DMS79 treated with DMSO at 0.1 percent for 48 hours (cell line): ENCODE measurements at regions not wholly inside any gene's neighbourhood (a gene's known extent, or its start where the extent isn't known, plus 50 kb on each side); places are given as distances from the start of the nearest gene placed in this dataset.

Source experiments
- DNase-seq: peaks from one replicate; lab custom pipeline; 2025; lab: John Stamatoyannopoulos, UW

DNA sequence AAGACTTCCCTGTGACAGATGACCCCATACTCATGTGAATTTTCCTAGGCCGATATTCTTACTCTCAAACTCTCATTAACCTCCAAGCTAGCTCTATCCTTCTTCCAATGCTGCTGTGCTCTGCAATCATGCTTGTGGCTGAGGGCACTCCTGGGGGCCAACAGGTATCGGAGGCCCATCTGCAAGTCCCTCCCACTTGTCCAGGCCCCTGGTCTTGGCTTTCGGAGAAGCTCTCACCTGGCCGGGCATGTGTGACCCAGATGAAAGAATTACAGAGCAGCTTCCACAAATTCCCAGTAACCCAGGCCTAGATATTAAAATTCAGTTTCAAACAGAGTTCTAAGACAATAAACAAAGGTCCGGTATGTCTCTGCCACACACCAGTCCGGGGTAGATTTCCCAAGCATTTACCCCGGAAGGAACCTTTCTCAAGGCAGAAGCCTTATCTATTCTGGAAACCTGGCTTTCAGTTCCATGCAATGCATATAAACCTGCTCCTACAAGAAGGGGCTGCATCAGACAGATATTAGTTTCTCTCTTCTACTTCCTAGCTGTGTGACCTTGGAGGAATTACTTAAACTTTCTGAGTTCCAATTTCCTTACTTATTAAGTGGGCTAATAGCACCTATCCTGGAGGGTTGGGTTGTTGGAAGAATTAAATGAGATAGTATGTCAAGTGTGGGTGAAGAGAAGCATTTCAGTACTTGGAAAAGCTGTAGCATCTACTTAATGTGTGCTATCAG is 270.8 kb downstream of the PTTG2 start:
- DNase-seq = no peak

DNA sequence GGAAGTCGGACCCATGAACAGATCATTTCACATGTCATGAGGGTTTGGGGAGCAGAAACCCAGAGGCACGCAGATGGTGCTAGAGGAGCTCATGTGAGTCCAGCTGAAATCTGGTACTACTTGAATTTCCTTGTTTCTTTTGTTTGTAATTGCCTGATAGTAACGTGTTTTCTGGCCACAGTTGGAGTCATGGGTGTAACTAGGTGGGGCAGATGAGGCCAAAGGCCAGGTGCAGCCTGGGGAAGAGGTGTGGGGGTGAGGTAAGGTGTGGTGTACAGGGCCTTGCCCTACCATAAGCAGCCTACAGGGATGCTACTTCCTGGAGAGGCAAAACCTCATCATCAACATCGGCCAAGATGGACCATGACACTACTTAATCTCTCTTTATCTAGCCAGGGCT is 271.4 kb downstream of the PTTG2 start:
- no peak for DNase-seq

DNA sequence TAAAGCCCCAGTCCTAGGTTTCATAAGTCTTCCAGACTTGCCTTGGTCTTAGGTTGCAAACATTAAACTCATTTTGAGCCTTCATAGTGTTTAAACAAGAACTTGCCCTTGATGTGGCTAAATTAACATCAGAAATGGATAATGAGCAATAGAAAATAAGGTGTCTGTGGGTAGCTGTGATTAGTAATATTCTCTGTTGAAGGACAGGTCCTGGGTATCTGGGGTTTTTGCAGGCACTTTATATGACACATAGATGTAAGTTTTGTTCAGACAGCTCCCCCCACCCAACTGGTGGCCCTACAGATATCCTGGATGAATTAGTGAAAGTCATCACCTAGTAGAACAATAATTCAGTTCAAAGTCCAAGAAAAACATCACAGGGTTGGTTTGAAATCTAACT is 272.5 kb downstream of the PTTG2 start:
- DNase-seq = no peak

DNA sequence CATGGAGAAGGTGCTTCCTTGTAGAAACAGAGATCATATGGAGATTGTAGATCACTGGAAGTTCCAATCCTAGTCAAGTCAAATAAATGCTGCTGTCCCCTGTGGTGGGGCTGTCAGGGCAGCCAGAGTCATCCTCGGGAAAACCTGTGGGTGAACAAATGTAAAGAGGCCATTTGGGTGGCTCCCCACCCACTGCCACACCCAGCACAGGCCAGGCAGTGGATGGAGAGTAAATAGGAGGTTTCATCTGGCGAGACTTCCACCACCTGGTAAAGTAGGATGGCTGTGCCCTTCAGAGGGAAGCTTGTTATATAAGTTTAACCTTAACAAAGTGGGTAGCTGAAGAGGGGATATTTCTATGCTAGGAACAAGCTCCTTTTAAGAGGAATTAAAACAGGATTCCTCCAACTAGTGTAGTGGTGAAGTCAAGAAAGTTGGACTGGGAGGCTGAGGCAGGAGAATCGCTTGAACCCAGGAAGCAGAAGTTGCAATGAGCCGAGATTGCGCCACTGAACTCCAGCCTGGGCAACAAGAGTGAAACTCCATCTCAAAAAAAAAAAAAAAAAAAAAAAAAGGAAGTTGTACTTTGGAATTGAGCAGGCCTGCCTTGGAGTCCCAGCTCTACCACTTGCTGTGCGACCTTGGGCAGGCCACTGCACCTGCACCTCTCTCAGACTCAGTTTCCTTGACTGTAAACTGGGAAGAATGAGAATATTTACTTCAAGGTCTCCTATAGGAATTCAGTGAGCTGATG is 273.7 kb downstream of the PTTG2 start:
- no peak for DNase-seq

DNA sequence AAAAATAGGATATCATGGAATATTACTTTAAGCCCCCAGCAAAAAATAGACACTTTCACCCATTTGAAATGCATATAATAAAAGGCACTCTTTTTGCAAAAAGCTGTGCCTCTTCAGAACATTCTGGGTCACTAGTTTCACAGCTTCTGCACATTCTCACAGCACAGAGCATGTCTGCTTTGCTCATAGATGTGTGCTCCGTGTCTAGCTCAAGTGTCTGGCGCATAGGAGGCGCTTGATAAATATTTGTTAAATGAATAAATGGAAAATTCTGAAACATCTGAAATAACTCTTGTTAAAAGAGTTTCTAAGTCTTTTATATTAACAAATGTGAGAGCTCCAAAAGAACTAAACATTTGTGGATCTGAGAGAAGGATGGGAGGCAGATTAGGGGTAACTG is 275.2 kb downstream of the PTTG2 start:
- no peak for DNase-seq

DNA sequence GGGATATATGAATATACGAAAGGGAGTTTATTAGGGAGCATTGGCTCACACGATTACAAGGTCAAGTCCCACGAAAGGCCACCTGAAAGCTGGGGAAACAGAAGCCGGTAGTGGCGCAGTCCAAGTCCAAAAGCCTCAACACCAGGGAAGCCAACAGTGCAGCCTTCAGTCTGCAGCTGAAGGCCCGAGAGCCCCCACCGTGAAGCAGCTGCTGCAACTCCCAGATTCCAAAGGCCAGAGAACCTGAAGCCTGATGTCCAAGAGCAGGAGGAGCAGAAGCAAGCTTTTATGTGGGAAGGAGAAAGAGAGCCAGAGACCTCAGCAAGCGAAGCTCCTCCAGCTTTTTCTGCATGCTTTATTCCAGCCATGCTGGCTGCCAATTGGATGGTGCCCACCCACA is 275.8 kb downstream of the PTTG2 start:
- no peak for DNase-seq

DNA sequence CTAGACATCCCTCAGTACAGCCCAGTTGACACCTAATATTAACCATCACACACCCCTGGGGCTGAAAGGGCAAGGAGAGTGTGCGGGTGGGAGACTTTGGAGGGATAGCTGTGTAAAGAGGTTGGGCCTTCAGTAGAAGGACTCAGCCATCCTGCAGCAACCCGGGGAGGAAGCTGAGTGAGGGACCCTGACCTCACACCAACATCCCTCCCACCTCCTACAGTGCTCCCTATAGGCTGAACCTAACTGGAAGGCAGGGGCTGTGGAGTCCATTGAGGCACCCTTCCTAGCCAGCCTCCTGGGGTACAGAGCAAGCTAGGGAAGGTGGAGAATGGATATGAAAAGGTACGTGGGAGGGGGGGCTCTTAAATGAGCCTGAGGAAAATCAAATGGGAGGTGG is 276.3 kb downstream of the PTTG2 start:
- DNase-seq = no peak

DNA sequence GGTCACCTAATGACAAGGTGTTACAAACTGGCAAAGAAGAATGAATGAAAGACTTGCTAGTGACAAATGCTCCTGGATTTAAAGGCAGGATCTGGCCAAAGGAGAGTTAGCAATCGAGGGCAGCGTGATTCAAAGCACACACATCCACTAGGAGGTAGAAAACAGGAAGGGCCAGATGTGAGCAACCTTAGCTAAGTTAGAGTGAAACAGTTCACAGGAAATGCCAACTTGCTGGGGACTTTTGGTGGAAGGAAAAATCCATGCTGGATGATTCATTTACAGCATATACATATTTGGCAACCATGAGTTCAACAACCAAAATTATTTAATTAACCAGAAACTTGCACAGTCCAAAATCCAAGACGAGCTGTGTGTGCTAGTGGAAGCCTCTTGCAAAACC is 276.9 kb downstream of the PTTG2 start:
- DNase-seq = no peak

DNA sequence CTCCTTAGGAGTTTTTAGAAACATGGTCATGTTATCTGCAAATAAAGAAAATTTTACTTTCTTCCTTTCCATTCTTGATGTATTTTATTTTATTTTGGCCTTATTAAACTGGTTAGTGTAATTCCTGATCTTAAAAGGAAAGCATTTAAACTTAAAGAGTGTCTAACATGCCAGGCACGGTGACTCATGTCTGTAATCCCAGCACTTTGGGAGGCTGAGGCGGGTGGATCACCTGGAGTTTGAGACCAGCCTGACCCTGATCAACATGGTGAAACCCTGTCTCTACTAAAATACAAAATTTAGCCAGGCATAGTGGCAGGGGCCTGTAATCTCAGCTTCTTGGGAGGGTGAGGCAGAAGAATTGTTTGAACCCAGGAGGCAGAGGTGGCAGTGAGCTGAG is 281.3 kb downstream of the PTTG2 start:
- no peak for DNase-seq

DNA sequence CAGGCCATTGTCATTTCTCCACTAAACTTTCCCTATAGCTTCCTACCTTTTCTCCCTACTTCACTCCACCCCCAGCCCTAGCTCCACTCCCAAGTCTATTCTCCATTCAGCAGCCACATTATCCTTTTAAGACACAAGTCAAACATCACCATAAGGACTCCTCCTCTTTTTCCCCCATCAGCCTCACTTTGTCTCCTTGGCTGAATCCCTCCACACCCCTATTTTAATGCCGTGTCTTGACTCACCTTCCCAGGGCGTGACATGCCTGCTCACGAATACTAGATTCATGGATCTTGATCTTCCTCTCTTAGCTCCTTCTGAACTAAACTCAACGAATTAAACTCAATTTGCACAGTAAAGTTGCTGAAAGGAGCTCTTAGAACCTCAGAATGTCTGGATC is 281.9 kb downstream of the PTTG2 start:
- DNase-seq = no peak

DNA sequence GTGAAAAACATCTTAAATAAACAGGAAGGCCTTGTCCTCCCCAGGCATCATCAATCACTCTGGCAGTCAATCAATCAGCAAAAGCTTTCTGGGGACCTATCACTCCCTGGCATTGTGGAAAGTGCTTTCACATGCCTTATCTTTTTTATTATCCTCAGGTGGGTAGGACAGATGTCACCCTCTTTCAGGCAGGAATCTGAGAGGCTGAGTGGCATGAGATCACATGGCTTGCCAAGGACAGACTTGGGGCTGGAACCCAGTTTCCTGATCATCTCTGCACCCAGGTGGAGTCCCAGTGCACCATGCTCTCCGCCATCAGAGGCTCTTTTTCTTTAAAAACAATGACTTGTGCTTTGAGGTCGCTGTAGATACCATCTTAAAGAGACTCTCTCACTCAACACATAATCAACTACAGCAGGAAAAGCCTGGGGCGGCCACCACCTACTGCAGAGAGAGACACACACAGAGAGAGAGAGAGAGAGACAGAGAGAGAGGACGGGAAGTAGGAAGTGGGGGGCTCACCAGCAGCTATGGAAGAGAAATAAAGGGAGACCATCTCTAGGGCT is 282.7 kb downstream of the PTTG2 start:
- no peak for DNase-seq

DNA sequence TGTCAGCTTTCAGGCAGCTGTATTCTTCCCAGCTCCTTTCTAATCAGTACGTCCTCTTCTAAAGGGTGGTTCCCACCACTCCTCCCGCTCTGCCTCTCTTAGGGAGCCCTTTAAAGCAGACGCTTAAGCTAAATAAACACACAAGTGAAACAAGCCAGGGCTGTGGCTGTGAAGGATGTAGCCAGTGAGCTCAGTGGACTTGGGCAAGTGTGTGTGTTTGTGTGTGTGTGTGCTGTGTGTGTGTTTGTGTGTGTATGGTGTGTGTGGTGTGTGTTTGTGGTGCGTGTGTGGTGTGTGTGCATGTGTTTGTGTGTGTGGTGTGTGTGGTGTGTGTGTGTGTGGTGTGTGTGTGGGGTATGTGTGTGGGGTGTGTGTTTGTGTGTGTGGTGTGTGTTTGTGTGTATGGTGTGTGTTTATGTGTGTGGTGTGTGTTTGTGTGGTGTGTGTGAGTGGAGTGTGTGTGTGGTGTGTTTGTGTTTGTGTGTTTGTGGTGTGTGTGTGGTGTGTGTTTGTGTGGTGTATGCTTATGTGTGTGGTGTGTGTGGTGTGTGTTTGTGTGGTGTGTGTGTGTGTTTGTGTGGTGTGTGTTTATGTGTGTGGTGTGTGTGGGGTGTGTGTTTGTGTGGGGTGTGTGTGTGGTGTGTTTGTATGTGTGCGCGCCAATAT is 283.3 kb downstream of the PTTG2 start:
- no peak for DNase-seq

DNA sequence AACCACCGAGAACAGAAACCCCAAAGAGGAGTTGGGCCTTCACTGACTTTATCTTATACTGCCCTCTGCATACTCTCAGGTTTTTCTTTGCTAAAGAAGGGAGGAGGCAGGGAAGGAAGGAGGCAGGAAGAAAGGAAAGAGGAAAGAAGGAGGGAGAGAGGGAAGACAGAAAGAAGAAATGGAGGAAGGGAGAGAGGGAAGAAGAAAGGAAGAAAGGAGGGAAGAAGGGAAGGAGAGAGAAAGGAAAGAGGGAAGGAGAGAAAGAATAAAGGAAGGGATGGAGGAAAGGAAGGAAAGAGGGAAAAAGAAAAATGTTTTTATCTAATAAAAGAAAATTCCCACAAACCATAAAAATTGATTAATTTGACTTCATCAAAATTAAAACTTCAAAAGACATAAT is 294.6 kb downstream of the PTTG2 start:
- DNase-seq = no peak

DNA sequence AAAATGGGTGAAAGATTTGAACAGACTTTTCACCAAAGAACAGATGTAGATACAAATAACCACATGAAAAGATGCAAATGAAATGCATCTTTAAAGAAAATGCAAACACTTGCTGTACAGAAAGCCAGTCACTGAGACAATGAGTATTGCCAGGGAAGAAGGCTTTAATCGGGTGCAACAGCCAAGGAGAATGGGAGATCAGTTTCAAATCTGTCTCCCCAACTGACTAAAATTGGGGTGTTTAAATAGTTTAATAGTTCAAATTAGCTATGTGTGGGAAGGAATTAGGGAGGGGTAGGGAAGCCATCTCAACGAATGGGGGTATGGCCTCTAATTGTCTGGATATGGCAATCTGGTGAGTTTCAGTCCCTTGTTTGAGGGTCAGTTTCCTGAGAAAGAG is 295.4 kb downstream of the PTTG2 start:
- no peak for DNase-seq

DNA sequence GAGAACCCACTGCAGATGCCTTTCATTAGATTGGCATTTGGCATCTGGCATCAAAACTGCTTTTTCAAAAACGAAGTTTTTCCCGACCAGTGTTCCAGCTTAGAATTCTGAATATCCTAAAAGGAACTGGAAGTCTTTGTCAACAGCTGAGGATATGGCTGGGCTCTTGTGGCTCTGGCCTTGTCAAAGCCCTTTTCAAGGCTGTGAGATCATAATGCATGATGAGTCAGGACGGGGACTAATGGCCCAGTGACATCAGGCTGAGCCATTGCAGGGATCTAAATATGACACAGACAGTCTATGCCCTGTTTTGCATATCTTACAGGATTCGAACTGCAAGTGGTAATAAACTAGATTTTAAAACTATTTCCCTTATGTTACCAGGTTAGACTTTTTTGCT is 306.4 kb downstream of the PTTG2 start:
- DNase-seq = no peak

DNA sequence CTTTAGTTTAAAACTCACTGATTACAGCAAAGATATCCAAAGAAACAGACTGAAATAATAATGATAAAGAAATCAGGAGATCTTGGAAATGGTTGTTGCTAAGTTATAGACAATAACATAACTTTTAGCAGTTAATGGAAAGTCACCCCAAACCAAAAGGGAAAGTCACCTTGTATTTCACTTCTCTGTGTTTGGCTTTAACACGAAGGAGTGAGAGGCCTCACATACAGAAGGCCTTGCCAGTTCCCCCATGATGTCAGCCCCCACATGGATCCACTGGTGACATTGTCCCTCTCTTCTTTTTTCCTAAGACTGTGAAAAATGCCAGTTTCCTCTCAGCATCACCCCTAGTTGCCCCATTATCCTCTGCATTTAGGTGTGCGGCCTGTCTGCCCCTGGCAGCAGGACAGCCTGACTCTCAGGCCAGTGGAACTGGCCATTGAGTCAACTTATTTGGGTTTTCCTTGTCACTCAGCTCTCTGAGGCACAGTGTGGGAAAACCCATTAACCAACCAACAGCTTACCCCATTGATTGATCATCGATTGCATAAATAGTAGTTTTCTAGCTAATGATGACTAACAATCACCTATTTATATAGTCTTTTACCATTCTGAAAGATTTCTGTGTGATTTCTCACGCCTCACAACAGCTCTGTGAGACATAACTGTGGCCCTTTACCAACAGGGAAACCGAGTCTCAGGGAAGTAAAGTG is 308.1 kb downstream of the PTTG2 start:
- no peak for DNase-seq

DNA sequence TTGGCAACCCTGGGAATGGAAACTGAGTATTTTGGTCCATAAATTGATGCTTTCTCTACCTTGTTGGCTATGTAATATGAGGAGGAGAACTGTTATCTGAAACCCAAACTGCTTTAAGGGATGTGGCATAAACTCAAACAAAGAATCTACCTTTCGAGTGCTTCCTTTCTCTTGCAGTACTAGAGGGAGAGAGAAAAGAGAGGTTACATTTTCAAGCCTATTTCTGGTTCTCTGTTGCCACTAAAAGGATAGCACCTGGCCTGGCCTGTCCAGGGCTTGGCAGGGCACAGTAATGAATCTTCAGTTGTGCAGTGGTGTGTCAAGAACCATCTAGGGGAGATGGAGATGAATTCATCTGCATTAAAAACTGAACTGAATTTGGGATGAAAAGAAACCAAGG is 308.6 kb downstream of the PTTG2 start:
- DNase-seq = no peak

DNA sequence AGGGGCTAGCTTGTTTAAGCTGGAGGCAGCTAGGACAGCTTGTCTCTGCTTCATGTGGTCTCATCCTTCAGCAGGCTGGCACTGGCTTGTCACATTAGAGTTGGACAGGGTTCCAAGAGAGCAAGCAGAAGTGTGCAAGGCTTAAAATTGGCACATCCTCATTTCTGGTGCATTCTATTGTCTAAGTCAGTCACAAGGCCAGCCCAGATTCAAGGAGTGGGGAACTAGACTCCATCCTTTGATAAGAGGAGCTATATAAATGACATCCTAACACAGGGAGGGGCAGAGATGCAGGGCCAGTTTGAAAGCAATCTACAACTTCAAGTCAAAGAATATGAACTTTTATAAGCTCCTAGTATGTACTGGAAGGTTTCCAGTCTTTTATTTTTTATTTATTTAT is 313.2 kb downstream of the PTTG2 start:
- DNase-seq = no peak

DNA sequence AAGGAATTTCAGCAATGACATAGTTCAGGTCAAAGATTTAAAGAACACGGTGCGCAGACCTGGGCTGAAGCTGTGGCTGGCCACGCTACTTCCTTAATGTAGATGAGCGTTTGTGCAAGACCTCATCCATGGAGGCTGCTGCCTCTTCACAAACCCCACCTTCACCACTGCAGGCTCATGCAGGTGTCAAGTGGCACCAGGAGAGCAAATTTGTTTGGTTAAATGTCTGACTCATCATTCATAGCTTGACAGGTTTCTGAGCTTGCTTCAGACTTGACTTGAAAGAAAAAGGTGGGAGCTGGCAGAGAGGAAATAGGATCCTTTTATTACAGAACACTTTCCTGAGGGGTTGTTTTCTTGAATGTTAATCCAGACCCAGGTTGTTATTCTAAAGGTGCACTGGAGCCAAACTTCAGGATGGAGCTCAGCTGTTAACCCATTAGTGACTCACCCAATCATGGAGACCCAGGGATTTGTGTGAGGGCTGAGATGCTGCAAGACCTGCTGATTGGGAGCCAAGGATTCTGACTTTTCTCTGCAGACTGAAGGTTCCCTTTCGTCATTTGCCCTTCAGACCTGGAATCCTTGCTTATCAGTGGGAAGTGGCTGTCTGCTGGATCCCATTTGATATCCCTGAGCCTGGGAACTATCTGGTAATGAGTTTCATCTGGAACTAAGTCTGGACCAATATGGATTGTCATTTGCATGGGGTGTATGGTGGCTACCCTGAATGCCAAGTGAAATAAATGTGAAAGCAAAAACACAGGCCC is 315.3 kb downstream of the PTTG2 start:
- DNase-seq = peak; percentile 70

DNA sequence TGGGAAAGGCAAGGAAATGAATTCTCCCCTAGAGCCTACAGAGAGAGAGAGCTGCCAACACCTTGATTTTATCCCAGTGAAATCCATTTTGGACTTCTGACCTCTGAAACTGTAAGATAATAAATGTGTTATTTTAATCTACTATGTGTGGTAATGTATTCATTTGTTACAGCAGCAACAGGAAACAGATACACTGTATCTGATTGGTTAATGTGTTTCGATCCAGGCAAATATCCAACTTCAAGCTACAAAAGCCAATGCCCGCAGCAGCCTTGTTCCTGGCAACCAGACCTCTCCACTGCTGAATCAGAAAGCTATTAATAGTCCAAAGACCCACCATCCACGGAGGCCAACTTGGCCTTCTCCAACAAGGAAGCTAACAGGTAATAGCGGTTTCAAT is 318.1 kb downstream of the PTTG2 start:
- no peak for DNase-seq

DNA sequence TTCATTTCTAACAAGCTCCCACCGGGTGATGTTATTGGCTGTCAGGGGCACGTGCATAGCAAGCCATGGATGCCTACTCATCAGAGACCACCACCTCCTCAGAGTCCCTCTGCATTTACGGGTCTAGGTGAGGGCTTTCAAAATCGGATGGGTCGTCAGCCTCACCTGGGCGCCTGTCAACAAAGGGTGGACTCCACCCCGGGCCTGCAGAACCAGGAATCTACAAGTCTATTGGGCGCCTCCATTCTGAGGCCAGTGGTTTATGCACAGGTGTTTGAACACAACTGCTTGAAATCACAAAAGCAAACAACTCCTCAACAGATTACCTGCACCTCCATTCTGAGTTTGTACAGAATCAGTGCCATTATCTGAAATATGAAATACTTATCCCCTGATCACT is 318.9 kb downstream of the PTTG2 start:
- DNase-seq = no peak
